GM19324 (cell line): ENCODE measurements at regions not wholly inside any gene's neighbourhood (a gene's known extent, or its start where the extent isn't known, plus 50 kb on each side); places are given as distances from the start of the nearest gene placed in this dataset.

Experiments
- ATAC-seq: cut with Tn5 transposase; IDR thresholded peaks from one replicate; pipeline ENCODE4 v1.9.1; 2021; ENCODE audit warnings: mild to moderate bottlenecking, moderate library complexity; ENCODE audit not compliant: unreplicated experiment, low FRiP score

DNA sequence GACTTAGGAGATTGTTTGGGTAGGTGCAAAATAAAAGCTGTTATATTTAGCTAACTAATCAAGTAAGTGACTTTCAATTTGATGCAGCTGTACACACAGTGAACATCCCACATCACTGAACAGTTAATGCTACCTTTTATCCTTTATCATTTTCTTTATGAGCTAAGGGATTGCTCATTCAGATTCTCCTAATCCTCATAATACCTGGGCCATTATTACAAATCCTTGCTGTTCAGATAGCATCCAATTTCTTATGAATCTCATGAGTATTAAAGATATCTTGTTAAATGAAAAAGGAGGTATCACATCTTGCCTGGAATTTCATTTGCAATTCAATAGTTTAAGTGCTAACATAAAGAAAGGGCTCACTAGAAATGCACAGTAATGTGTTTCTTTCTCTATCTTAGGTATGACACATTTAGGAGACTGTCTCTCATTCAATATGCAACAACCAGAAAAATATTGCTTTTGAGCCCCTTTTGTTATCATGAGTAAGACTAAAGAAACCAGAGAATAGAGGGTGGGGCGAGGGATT lies 918.5 kb downstream of the CBLN2 start:
- no peak for ATAC-seq

DNA sequence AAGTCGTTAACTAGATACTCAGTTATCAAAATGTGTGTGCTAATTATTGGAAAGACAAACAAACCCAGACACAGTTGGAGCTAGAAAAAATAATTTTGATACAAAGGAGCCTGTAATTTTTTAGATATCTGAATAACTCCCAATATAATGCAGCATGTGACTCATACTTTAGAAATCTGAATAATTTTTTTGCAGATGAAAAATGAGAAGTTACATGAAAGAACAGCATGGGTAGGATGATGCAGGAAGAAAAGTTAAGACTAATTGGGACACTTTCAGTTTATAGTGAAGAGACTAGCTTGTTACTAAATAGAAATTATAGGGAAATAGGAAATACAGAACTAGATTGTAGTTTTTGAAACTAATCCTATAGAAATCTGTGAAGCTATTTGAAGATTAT lies 945.8 kb downstream of the CBLN2 start:
- ATAC-seq: no peak

DNA sequence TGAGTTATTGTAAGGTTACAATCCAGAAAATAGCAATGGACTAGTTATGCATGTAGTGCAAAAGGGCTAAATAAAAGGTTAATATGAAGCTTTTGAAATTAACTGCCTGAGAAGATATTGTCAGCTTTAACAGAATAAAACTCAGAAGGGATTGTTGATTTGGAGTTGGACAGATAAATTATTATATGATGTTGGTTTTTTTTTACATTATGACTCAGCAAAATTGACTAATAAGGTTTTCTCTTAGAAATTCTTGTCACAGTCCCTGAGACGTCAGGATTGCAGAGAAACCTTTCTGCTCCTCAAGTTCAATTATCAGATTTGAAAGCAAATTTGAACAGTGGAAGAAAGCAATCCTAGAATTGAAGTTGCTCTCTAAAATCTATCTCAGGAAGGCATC lies 946.9 kb downstream of the CBLN2 start:
- ATAC-seq: no peak

DNA sequence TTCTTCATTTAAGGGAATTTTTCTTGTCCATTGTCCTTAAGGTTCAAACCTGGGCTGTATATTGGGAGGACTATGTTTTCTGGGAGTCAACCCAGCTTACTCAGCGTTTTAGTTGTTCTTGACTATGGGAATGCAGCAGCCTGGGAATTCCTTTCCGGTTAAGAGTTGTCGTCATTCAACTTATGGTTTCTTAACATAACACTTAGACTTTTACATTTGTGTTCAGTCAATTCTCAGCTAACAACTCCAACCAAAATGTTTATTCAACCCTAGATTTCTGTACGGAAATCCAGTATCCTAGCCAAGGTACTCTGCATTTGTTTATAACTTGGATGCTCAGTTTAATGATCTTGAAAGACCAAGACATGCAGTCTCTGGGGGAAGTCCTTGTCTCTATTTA lies 960.9 kb downstream of the CBLN2 start:
- no peak for ATAC-seq

DNA sequence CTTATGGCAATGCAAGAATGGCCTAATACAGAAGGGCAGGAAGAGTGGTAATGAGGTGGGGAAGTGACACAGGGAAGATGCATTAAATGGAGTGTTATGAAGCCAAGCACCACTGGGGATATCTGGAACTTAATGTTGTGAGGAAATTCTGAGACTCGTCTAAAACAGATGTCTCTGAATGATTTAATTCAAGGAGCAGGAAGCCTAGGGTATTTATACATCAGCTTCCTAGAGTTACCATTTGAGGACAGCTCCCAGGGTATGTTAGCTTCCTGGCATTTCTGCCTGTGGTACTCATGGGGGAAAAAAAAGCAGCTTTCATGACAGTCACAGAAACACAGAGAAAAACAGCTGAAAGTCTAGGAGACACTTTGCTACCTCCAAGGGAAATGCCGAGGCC lies 989.5 kb downstream of the CBLN2 start:
- no peak for ATAC-seq

DNA sequence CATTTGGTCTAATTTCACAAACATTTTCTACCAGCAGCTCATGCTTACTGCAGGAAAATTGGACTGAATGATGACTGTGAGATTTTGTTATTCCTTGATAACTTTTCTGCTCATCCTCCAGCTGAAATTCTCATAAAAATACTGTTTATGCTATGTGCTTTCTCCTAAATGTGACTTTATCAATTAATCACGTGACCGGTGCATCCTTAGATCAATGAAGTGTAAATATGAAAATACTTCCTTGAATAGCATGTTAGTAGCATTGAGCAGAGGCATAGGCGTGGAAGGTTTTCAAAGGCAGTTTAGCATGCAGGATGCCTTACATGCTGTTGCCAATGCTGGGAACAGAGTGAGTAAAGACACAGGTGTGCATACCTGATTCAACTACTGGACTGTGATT lies 1002.5 kb downstream of the CBLN2 start:
- no peak for ATAC-seq

DNA sequence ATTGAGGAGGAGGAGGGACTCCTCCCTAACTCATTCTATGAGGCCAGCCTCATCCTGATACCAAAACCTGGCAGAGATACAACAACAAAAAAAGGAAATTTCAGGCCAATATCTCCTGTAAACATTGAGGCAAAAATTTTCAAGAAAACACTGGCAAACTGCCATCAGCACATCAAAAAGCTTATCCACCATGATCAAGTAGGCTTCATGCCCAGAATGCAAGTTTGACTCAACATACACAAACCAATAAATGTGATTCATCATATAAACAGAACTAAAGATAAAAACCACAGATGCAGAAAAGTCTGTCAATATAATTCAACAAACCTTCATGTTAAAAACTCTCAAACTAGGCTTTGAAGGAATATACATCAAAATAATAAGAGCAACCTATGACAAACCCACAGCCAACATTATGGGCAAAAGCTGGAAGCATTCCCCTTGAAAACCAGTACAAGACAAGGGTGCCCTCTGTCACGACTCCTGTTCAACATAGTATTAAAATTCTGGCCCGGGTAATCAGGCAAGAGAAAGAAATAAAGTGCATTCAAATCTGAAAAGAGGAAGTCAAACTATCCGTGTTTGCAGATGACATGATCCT lies 1014.3 kb downstream of the CBLN2 start:
- ATAC-seq: no peak

DNA sequence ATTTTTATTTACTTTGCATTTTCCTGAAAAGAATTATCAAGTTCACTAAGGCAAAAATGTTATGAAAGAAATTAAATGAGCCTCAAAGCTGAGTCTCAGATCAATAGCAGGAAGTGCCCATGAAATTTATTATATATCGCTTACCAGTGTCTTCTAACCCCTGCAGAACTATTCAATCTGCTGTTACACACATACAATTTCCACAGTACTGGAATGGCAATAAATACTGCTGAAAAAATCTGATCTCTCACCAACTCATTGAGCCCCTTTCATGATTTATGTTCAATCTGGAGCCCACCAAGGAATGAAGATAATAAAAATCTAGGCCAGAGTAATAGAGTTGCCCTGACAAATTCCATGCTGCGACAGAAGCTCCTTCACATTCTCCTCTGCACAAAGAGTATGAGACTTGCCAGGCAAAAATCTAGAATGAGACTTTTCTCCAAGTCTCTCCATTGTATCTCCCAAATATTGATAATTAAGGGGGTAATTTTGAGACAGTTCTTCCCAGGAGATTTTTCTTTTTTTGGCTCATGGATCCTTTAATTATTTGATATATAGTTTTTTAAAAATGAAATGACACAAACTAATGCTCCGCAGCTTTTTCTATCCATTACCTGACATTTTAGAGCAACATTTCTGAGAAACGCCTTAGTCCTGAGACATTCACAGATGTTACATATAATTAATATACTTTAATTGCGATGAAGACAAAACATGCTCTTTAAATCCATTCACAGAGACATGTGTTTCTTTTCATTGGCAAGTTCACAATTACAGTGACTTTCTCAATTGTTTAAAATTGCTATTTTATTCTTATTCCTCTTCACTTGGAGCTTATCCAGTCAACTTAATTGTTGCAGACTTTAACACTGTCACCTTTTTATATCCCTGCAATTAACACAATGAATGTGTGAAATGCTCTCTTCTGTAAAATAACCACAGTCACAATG lies 1020.4 kb downstream of the CBLN2 start:
- ATAC-seq: no peak

DNA sequence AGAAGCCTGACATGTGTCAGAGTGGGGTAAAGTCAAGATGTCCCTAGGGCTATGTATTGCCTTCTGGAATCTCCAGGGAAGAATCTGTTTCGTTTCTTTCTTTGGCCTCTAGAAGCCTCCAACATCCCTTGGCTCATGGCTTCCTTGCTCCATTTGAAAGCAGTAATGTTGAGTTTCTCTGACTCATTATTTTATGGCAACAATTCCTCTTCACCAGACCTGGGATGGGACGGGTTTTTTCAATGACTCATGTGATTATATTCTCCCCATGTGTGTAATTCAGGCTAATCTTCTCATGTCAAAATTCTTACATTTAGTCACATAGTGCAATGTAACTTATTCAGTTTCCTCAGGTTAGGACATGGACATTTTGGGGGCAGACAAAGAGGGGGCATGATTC lies 1038.6 kb downstream of the CBLN2 start:
- ATAC-seq: no peak

DNA sequence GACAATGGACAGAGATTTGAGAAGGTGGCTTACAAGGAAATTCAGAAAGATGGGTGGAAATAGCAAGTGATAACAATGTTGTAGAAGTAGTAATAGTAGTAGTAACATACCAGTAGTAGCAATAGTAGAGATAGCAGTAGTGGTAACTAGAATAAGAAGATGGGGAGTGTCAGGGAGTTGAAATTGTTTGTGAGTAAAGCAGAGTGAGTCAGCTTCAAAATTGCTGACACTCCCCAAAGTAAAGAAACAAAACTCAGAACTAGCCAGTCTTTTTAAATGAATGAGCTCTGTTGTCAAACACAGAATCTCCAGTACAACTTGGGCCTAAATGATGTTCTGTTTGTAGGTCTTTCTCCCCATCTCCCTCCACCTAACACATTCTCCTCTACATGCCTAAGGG lies 1040.9 kb downstream of the CBLN2 start:
- no peak for ATAC-seq

DNA sequence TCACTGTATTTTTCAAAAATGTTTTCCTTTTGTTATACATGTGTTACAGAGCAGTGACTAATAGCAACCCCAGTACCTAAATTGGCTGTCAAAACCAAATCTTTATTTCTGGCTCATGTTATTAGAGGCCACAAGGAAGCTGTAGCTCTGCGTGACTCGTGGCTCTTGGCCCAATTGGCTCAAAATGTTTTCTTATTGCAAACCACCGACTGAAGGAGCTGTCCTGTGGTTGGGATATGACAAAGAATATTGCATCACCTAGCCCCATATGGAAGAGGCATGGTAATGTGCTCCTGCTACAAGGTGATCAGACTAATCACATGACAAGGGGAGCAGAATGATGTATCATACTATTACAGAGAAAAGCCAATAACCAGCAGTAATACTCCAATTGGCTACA lies 1058.5 kb downstream of the CBLN2 start:
- no peak for ATAC-seq

DNA sequence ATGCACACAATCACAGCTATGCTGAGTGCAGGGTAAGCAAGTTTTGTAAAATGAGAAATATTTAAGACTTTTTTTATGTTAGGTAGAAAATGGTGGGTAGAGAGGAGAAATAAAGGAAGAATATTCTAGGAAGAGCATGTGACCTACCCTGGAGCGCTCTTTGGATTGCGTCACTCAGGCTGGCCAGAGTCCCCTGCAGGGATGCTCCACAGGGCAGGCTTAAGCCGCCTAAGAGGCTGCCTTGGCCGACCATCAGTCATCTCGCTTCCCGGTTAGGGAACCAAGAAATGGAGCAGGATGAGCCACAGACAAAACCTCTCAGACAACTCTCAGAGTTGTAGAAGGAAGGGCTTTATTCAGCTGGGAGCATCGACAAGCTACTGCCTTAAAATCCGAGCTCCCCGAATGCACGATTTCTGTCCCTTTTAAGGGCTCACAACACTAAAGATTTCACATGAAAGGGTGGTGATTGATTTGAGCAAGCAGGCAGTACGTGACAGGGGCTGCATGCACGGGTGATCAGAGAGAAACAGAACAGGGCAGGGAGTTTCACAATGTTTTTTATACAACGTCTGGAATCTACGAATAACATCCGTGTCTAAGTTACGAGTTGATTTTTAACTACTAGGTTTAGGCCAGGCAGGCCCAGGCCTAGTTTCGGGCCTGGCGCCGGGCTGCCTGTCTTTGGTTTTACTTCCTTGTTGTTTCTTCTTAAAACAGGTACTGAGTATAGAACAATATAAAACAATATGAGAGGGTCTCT lies 1072.0 kb downstream of the CBLN2 start:
- no peak for ATAC-seq

DNA sequence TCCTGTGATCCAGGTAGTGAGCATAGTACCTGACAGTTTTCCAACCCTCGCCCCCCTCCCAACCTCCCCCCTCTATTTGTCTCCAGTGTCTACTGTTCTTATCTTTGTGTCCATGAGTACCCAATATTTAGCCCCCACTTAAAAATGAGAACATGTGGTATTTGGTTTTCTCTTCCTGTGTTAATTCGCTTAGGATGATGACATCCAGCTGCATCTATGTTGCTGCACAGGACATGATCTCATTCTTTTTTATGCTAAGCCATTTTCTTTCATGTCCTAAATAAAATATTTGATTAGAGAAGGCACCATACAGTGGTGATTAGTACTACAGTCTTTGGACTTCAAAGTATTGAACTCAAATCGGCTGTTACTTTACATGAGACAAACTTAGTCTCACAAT lies 1087.9 kb downstream of the CBLN2 start:
- no peak for ATAC-seq

DNA sequence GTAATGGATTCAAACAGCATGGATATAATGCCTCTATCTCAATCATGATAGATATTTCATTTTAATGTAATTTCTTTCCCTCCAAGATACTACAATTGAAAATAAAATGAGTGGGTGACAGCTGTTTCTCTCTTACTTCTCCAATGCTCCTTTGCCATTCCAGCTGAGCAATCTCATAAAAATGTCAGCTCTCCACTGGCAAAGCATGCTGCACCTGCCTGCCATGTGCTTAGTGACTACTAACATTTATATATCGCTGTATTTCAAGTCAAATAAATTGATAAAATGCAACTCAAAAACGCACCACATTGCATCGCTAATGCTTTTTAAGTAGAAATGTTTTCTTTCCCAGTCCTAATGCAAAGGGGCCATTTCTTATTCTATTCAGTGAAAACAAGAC lies 1093.9 kb downstream of the CBLN2 start:
- ATAC-seq: no peak

DNA sequence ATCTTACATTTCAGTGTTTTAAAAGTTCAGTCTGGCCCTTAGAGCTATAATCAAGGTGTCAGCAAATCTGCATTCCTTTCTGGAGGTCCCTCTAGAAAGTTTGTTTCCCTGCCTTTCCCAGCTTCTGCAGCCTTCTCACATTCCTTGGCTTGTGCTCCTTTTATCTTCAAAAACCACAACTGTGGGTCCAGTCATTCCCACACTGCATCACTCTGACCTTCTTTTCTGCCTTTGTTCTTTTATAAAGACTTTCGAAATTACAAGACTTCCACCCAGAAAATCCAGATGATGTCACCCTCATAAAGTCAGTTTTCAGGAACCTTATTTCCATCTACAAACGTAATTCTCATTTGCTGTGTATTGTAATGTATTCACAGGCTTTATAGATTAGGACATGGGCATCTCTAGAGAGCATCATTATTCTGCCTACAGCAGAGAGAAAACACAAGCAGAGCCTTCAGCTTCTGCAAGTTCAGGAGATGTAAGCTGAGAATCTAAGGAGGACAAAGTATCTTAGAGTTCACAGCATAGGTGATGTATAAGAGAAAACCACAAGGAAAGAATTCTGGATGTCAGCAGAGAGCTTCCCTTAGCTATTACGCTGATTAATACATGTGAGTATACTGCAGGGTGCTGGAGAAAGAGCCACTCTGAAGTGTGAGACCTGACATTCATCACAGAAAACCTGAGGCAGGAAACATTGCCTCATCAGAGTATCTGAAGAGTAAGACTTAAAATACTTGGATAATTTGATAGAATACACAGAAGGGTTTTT lies 1100.2 kb downstream of the CBLN2 start:
- ATAC-seq: no peak

DNA sequence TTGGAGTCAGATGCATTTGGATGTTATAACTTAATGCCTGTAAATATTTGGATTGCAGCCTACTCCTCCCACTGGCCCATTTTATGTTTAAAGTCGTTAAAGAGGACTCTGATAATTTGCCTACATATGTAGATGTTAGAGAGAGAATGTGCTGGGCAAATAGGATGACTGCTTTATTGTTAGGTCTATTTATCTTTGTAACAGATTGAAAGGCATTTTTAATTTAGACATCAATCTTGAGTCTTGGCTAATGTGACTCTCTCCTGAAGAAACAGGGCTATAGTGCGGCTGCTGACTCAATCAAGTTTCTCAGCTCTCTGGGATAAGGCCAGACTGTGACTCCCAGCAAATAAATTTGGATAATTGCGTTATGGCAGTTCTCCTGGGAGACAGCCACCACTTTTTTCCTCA lies 1101.4 kb downstream of the CBLN2 start:
- no peak for ATAC-seq

DNA sequence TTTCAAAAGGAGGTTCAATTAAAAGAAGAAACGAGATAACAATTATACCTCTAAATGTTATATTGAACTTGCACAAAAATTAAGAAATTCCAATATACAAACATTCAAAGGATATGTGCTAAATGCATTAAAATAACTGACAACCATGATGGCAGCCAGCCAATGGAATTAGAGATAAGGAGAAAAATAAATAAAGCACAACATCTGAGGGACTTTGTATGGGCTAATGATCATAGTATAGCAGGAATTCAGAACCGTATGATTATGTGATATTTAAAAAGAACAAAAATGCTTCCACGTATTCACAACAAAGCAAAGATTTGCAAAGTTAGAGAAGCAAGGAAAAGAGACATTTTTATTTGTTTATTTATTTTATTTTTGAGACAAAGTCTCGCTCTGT lies 1103.0 kb downstream of the CBLN2 start:
- ATAC-seq: no peak

DNA sequence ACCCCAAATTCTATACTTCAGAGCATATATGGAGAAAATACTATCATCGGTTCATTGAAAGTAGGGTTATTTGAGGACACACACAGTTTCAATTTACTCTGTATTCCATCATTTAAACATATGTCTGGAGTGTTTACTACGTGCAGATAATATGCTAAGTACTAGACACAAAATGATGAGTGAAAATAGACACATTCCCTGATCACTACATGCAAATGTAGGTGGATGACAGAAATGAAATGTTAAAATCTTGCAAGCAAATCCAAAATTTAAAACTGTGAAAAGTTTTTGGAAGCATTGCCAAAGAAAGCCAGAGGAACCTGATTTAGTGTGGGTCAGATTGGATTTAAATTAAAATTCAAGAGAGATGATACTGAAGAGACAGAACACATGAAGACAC lies 1106.6 kb downstream of the CBLN2 start:
- ATAC-seq: no peak

DNA sequence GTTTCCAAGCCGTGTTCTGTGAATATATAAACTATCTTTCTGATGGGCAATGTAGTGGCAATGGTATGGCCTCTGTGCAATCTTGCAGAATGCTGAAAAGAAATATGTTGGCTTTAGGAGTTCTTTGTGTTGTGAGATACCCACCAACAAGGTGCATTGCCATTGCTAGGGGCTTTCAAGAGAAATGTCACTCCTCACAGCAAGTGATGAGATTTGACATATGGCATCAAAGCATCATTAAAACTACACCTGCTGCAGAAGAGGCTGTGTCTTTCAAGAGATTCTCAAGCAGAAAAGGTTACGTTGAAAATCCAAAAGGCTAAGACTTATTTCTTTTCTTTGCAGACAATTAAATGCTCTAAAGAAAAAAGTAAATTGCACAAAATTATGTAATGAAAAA lies 1110.8 kb downstream of the CBLN2 start:
- ATAC-seq: no peak

DNA sequence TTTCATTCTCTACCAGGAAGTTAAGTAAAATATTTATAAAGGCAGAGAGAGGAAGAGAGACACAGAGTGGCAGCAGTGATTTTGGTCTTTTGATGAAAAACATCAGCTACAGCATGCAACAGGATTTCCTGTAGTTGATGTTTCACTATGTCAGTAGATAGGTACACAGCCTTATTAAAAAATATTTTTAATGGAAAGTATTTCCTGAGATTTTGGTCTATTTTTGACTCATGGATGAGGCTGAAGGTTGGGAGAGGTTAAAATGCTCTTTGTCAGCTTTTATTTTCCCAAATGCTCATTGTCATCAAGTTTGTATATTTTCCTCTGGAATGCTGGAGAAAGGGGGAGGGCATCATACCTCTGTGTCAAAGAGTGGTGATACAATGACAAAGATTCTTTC lies 1112.5 kb downstream of the CBLN2 start:
- no peak for ATAC-seq
